Mucosa of rectum (tissue), 2 donors: ENCODE measurements at regions not wholly inside any gene's neighbourhood (a gene's known extent, or its start where the extent isn't known, plus 50 kb on each side); places are given as distances from the start of the nearest gene placed in this dataset.
A peak's percentile ranks its signal among the peaks of the same experiment; 100 is the strongest.

ENCODE experiments used
- H3K27ac ChIP-seq, 2 donors: one replicate each; pipeline ENCODE4 v1.7.0; 2013; ENCODE audit warnings: inconsistent platforms in 2 of 2, low read depth in 2 of 2, low read length in 2 of 2
- H3K27me3 ChIP-seq, 2 donors: one replicate each; pipeline ENCODE4 v1.7.0; 2013; ENCODE audit warnings: low read length in 2 of 2; ENCODE audit not compliant: control insufficient read depth in 2 of 2, insufficient read depth in 2 of 2
- H3K36me3 ChIP-seq, 2 donors: one replicate each; pipeline ENCODE4 v1.7.0; 2013; ENCODE audit warnings: low read length in 2 of 2; ENCODE audit not compliant: control insufficient read depth in 2 of 2, insufficient read depth in 2 of 2
- H3K4me1 ChIP-seq, 2 donors: one replicate each; pipeline ENCODE4 v1.7.0; 2013; ENCODE audit warnings: low read length in 2 of 2, mild to moderate bottlenecking in 1 of 2; ENCODE audit not compliant: control insufficient read depth in 2 of 2, insufficient read depth in 2 of 2
- H3K4me3 ChIP-seq, 2 donors: one replicate each; pipeline ENCODE4 v1.7.0; 2013; ENCODE audit warnings: low read length in 2 of 2
- H3K9ac ChIP-seq, 2 donors: one replicate each; pipeline ENCODE4 v1.7.0; 2013; ENCODE audit warnings: low read length in 2 of 2, low read depth in 1 of 2, mild to moderate bottlenecking in 1 of 2
- H3K9me3 ChIP-seq, 2 donors: one replicate each; pipeline ENCODE4 v1.7.0; 2013; ENCODE audit warnings: low read length in 2 of 2; ENCODE audit not compliant: control insufficient read depth in 2 of 2
- donor health status: healthy.
- donor health status: Normal muscosa, but diverticular disease.

DNA sequence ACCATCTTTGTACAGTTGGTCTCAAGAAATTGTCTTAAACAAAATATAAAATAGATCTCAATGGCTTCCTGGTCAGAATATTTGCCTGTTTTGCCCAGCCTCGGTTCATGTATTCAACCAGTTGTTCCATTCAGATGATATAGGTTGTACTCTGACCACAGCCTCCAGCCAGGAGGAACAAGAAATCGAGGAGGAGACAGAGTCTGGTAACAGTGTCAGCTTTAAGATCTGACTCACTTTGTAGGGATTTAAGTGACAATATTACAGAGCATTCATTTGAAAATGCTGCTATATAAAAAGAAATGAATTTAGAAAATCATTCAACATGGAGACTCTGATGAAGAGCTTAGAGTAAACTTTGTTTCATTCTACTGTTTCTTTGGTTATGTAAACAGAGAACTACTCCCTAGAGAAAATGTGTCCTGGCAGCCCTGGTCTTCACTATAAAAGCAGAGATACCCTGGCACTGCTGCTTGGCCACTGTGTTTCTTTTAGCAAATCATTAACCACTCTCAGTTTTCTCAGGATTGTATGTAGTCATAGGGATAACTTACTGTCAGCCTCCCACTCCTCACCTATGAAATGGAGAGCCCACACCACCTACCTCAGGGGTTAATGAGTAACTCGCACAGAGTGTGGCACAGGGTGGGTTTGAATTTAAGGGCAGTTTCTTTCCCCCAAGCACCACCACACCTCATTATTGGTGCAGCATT is 53.5 kb downstream of the PAGE2 start:
- Histone ChIP-seq H3K27me3 (peaks cover 0 to 2% of the 10 kb centered on the region in 2 donors), H3K36me3 (no peaks in the 10 kb centered on the region), H3K4me3 (peak overlapping the region; percentile 26 to 57), H3K9me3 (no peaks in the 10 kb centered on the region), H3K27ac (peak overlapping the region; percentile 49 to 80), H3K4me1 (peaks cover 0 to 2% of the 10 kb centered on the region in 2 donors), H3K9ac (peak overlapping the region in 1 of 2 donors; percentile 37)

DNA sequence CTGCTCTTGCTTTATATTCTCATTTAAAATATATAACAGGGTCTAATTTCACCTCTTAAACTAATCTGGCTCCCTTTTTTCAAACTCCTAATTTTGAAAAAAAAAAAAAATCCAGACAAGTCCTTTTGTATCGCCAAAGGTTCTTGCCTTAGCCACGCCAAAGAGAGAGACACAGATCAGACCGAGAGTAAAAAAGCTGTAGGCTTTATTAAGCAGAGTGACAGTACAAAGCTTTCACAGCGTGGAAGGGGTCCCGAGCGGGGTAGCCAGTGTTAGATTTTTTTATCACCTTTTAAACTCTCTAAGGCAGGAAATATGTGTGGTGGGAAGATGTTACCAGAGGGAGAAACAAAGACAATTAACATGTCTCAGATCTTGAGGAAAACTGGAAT is 54.1 kb downstream of the PAGE2 start:
- no peaks in the 10 kb centered on the region for H3K36me3 ChIP-seq
- H3K9ac ChIP-seq: no peak overlapping the region
- peak overlapping the region; percentile 49 to 80 for H3K27ac ChIP-seq
- H3K4me3 ChIP-seq: peak overlapping the region in 1 of 2 donors; percentile 30
- H3K4me1 ChIP-seq: peaks cover 0 to 2% of the 10 kb centered on the region in 2 donors
- peaks cover 0 to 2% of the 10 kb centered on the region in 2 donors for H3K27me3 ChIP-seq
- H3K9me3 ChIP-seq: no peaks in the 10 kb centered on the region

DNA sequence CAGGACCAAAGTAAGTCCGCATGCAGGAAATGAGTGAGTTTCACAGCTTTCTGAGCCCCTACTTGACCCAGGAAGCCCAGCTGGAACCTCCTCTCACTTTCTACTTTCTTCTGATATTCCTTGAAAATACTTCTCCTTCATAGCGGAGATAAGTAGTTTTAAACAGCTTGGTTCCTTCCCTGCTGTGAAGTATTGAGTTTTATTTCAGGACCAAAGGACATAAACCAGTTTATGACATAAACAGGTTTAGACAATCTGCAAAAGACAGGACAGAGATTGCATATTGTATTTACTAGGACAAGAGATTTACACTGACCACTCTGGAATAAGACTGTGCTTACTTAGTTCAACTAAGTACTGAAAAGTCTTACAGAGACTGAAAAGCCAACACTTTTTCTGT is 54.8 kb downstream of the PAGE2 start:
- Histone ChIP-seq H3K36me3 (no peaks in the 10 kb centered on the region), H3K27me3 (peaks cover 0 to 2% of the 10 kb centered on the region in 2 donors), H3K27ac (peak overlapping the region in 1 of 2 donors; percentile 80)

DNA sequence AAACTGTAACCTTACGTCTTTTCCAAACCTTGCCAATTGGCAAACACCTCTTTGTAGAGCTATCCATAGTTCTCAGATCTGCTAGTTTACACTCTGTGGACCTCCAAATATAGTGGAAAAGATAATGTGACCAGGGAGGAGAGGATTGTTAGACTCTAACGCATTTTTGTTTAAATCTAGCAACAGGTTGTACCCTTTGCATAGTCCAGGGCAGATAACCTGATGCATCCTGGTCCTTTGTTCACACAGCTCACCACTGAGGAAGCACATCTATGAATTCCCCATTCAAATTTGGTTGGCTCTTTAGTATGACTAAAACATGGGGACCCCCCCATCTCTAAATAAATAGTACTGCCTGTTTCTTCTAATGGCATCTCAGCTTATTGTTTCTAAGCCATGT is 55.9 kb downstream of the PAGE2 start:
- no peak overlapping the region for H3K4me3 ChIP-seq
- no peak overlapping the region for H3K9ac ChIP-seq
- H3K4me1 ChIP-seq: peaks cover 0 to 2% of the 10 kb centered on the region in 2 donors
- H3K27me3 ChIP-seq: peaks cover 0 to 2% of the 10 kb centered on the region in 2 donors
- H3K9me3 ChIP-seq: no peaks in the 10 kb centered on the region
- H3K36me3 ChIP-seq: no peaks in the 10 kb centered on the region
- no peak overlapping the region for H3K27ac ChIP-seq

More for the DNA sequence above, 54.8 kb downstream of the PAGE2 start:
- H3K4me3 ChIP-seq: no peak overlapping the region
- no peaks in the 10 kb centered on the region for H3K9me3 ChIP-seq
- no peak overlapping the region for H3K9ac ChIP-seq
- peaks cover 0 to 2% of the 10 kb centered on the region in 2 donors for H3K4me1 ChIP-seq

DNA sequence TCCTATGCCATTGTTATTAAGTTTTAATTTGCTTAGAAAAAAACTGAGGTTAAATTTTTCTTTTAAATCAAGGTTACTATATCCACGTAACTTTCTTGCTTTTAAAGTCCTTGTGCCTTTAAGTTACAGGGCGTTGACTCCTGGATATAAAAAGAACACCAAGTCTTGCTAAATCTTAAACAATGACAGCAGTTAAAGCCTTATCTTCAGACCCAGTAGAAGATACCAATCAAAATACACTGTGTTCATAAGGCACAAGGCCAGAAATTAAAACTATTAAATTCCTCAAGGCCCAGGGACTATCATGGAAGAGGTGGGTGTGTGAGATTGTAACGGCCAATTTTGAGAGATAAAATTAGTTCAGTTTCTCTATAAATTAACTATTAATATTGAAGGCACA is 60.4 kb downstream of the PAGE2 start:
- no peaks in the 10 kb centered on the region for H3K36me3 ChIP-seq
- H3K9me3 ChIP-seq: no peaks in the 10 kb centered on the region
- H3K9ac ChIP-seq: no peak overlapping the region
- H3K27me3 ChIP-seq: no peaks in the 10 kb centered on the region
- H3K4me3 ChIP-seq: no peak overlapping the region
- no peak overlapping the region for H3K27ac ChIP-seq
- H3K4me1 ChIP-seq: no peaks in the 10 kb centered on the region

DNA sequence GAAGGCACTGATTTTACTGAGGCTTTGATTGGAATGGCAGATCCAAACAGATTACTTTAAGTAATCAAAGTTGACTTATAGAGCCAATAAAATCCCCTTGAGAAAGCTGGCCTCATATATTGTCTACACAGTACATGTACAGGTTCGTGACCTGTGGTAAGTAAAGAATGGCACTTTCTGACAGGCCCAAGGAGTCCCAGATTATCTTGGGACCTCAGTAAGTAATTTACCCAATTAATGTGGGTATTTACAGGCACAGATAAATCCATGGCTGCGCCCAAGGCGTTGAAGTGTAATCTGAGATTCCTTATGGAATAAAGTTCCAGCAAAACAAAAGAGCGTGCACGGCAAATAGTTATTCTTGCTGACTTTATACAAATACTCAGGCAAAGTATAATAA is 62.4 kb downstream of the PAGE2 start:
- Histone ChIP-seq H3K9me3 (no peaks in the 10 kb centered on the region), H3K4me1 (no peaks in the 10 kb centered on the region), H3K36me3 (no peaks in the 10 kb centered on the region), H3K9ac (no peak overlapping the region), H3K4me3 (no peak overlapping the region), H3K27ac (no peak overlapping the region), H3K27me3 (no peaks in the 10 kb centered on the region)

DNA sequence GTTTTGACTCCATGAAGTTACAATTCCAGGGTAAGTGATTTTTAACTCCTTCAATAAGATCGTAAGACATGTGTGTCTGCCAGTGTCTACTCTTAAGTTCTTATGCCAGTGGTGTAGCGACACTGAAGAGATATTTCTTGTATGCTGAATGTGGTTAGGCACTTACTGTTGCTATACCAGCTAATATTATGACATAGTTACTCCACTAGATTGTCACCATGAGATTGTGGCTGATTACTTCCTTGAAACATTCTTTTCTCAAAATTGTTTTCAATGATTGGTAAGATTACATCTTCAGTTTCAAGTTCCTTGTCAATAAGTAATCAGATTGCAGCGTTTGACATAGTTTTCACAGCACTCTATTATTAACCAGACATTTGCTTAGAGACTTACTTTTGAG is 60.6 kb upstream of the PAGE5 start:
- Histone ChIP-seq H3K9me3 (no peaks in the 10 kb centered on the region), H3K27me3 (no peaks in the 10 kb centered on the region), H3K4me1 (peaks cover 0 to 2% of the 10 kb centered on the region in 2 donors), H3K27ac (no peak overlapping the region), H3K36me3 (no peaks in the 10 kb centered on the region), H3K9ac (no peak overlapping the region), H3K4me3 (no peak overlapping the region)

DNA sequence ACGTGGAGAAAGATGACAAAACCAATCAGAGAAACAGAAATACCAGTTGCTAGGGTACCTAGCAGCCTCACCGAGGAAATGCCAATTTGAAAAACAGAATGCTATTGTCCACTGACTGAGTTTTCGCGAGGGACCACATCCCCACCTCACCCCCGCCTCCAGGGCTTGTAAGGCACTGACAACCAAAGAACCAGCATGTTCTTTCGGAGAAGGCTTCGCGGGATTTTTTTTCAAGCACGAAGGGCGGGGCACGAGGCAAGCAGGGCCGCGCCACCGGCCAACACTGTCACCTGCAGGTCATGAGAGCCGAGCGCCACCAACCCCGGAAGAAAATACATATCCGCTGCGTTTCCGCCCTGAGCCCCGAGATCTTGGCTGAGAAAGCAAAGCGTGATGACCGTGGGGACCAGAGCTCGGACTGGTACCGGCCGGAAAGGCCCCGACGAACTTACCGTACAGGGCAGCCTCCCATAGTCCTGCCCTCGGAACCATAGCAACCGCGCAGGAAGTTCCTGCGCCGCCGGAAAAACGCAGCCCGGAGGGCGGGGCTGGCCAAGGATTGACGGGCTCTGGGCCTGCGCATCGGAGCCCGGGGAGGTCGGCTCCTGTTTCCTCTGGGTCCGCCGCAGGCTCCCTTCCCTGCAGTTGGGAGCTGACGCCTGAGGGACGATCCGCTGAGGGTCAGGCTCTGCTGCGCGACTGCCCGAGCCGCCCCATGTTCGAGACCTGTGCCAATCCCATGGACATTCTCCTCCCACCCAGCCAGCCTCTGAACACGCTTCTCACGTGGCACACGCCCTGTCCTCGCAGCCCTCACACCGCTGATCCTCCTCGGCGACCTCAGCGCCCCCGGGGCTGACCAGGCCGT is 59.2 kb upstream of the PAGE5 start:
- H3K36me3 ChIP-seq: no peaks in the 10 kb centered on the region
- H3K4me3 ChIP-seq: peak overlapping the region; percentile 75 to 83
- no peaks in the 10 kb centered on the region for H3K27me3 ChIP-seq
- peak overlapping the region; percentile 63 to 83 for H3K9ac ChIP-seq
- H3K4me1 ChIP-seq: peaks cover 0 to 2% of the 10 kb centered on the region in 2 donors
- H3K27ac ChIP-seq: peak overlapping the region; percentile 90 to 93
- H3K9me3 ChIP-seq: no peaks in the 10 kb centered on the region

DNA sequence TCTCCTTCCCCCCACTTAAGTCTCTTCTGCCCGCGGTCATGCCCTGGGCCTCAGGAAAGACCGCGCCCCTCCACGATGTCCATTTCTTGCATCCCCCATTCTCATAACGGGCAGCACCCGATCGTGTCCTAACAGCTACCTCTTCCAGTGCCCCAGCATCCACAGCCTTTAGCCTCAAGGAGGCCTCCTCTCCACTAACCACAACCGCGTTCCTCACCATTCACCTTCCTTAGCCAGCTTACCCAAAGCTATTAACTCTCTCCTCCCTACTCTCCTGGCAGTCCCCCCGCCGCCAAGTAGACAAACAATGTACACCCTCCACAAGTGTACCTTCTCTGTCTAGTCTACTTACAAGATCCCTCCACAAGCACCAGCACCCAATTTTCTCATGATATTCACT is 58.6 kb upstream of the PAGE5 start:
- H3K27me3 ChIP-seq: no peaks in the 10 kb centered on the region
- no peaks in the 10 kb centered on the region for H3K36me3 ChIP-seq
- no peaks in the 10 kb centered on the region for H3K9me3 ChIP-seq
- peak overlapping the region; percentile 90 to 93 for H3K27ac ChIP-seq
- H3K9ac ChIP-seq: peak overlapping the region; percentile 63 to 83
- peaks cover 0 to 2% of the 10 kb centered on the region in 2 donors for H3K4me1 ChIP-seq
- peak overlapping the region; percentile 75 to 83 for H3K4me3 ChIP-seq

DNA sequence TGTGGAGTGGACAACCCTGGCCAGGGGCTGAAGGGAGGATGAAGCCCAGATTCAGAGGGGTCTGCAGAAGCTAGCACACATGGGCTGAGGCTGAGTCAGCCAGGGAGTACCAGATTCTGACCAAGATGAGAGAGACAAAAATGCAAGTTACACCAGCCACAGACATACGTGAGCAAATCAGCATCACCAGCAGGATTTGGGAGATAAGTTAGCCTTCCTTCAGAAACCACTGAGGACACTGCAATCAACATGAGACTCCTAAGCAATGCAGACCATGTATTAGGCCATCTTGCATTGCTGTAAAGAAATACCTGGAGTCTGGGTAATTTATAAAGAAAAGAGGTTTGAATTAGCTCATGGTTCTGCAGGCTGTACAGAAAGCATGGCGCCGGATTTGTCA is 57.0 kb upstream of the PAGE5 start:
- Histone ChIP-seq H3K4me3 (no peak overlapping the region), H3K27me3 (no peaks in the 10 kb centered on the region), H3K36me3 (no peaks in the 10 kb centered on the region), H3K9me3 (no peaks in the 10 kb centered on the region), H3K27ac (no peak overlapping the region), H3K9ac (no peak overlapping the region), H3K4me1 (peaks cover 0 to 2% of the 10 kb centered on the region in 2 donors)
